ENCODE measurements at regions not wholly inside any gene's neighbourhood (a gene's known extent, or its start where the extent isn't known, plus 50 kb on each side); places are given as distances from the start of the nearest gene placed in this dataset.

DNA sequence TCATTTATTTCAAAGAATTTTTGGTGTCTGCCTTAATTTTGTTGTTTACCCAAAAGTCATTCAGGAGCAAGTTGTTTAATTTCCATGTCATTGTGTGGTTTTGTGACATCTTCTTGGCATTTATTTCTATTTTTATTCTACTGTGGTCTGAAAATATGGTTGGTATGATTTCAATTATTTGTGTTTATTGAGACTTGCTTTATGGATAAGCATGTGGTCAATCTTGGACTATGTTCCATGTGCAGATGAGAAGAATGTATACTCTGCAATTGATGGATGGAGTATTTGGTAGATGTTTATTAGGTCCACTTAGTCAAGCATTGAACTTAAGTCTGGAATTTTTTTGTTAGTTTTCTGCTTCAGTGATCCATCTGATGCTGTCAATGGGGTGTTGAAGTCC is 383.0 kb downstream of the PMP22 start:
- peaks cover 5% of the 10 kb centered on the region for H3K9me3 ChIP-seq (ENCODE audit: low read depth, low read length)

DNA sequence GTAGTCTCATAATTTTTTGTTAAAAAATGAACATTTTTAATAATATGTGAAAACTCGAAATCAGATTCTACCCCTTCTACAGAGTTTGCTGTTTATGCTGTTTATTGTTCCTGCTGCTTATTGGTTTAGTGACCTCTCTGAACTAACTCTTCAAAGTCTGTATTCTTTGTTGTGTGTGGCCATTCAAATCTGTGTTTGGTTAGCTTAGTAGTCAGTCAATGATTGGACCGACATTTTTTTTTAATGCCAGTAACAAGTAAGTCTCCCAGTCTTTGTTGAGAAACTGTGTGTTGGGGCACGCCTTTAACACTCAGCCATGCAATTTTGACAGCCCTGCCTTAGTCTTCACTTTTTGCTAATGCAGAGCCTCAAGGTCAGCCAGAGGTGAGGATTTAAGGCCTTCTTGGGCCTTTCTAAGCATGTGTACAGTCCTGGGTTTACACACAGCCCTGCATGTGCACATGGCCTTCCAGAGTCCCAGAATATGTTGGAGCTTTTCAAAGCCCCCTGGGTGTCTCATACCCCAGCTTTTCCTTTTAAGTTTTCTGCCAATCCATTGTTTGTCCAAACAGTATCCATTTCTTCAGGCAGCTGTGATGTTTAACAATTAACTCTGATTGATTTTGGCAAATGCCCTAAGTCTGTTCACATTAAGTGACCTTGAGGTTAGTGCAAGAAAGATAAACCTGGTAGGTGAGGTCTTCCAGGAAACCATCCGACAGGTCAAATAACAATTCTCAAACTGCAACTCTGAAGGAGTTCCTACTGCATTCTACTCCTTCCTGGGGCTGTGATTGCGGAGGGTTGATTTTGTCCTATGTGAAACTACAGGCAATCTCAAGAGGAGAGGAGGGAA is 389.3 kb downstream of the PMP22 start:
- Histone ChIP-seq H3K4me3 (ENCODE audit: low read length) (no peak overlapping the region), H3K4me1 (ENCODE audit: insufficient read depth, low read length) (no peaks in the 10 kb centered on the region), H3K27me3 (ENCODE audit: insufficient read depth, low read length) (no peaks in the 10 kb centered on the region), H3K9me3 (ENCODE audit: low read depth, low read length) (no peaks in the 10 kb centered on the region)

More for the DNA sequence above, 383.0 kb downstream of the PMP22 start:
- Histone ChIP-seq H3K27me3 (ENCODE audit: insufficient read depth, low read length) (no peaks in the 10 kb centered on the region), H3K4me3 (ENCODE audit: low read length) (no peak overlapping the region), H3K4me1 (ENCODE audit: insufficient read depth, low read length) (no peaks in the 10 kb centered on the region)

DNA sequence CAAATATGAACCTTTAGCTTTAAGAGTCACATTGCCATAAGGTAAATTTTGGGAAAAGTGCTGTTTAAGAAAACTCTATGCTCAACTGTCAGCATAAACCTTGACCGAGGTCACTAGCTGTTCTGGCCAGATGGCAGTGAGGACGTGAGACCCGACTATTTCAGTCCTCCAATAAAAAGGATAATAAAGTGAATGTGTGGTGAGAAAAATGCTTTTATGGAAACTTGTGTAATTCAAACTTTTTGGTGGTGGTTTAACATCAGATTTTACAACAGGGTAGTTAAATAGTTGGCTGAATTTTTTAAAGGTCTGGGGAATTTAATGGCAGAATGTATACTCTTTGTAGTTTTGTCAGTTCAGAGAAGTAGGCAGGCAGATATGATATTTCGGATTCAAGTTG is 391.1 kb downstream of the PMP22 start:
- H3K9me3 ChIP-seq (ENCODE audit: low read depth, low read length): no peaks in the 10 kb centered on the region
- H3K4me3 ChIP-seq (ENCODE audit: low read length): no peak overlapping the region
- H3K4me1 ChIP-seq (ENCODE audit: insufficient read depth, low read length): no peaks in the 10 kb centered on the region
- no peaks in the 10 kb centered on the region for H3K27me3 ChIP-seq (ENCODE audit: insufficient read depth, low read length)

DNA sequence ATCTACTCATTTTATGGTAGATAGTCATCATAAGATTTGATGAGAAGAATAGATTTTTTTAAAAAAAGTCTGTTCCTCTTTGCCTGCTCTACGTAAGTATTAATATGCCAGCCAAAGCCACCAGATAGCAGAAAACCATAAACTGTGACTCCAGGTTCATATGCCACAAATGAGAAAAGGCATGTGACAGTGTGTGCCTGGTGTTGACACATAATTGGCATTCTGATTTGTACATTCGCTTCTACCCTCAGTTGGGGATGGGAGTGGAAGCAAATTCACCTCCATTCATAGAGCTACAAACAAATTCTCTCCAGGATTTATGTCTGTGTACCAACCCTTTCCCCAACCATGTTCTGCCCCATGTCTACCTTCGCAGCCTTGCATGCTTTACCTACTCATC is 391.6 kb downstream of the PMP22 start:
- Histone ChIP-seq H3K27me3 (ENCODE audit: insufficient read depth, low read length) (no peaks in the 10 kb centered on the region), H3K4me1 (ENCODE audit: insufficient read depth, low read length) (no peaks in the 10 kb centered on the region), H3K4me3 (ENCODE audit: low read length) (no peak overlapping the region), H3K9me3 (ENCODE audit: low read depth, low read length) (no peaks in the 10 kb centered on the region)

DNA sequence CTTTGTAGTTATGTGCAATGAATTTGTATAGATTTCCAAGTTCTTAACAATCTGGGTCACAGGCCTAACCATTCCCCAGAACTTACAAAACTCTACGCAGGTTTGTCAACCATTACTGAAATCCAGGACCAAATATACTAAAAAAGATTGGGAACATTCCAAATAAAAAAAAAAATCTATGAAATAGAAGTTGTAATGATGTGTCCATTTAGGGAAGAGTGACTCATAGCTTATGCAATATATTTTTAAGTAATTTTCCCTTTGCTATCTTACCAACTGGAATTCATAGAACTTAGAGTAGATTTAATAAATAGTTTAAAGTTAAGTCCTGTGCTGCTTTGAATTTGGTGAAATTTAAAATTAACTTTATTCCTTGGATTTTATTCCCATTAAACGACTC is 393.2 kb downstream of the PMP22 start:
- Histone ChIP-seq H3K4me3 (ENCODE audit: low read length) (no peak overlapping the region), H3K9me3 (ENCODE audit: low read depth, low read length) (no peaks in the 10 kb centered on the region), H3K27me3 (ENCODE audit: insufficient read depth, low read length) (no peaks in the 10 kb centered on the region), H3K4me1 (ENCODE audit: insufficient read depth, low read length) (no peaks in the 10 kb centered on the region)

DNA sequence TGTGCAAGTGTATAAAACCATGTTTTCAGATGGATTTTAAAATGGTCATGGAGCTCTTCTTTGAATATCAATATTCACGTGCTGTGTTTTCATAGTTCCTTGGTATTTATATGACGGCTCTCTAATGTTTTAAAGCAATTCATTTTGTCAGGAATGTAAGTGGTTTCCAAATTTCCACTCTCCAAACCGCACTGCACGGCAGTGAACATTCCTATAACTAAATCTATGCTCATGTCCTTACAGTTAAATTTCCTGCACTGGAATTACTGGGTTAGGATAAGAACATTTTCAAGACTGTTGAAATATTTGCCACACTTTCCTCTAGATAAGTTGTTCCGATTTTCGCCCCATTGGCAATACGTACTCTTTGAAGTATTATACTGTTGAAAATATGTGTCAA is 398.9 kb downstream of the PMP22 start:
- no peaks in the 10 kb centered on the region for H3K9me3 ChIP-seq (ENCODE audit: low read depth, low read length)
- H3K4me1 ChIP-seq (ENCODE audit: insufficient read depth, low read length): no peaks in the 10 kb centered on the region
- no peaks in the 10 kb centered on the region for H3K27me3 ChIP-seq (ENCODE audit: insufficient read depth, low read length)
- no peak overlapping the region for H3K4me3 ChIP-seq (ENCODE audit: low read length)

DNA sequence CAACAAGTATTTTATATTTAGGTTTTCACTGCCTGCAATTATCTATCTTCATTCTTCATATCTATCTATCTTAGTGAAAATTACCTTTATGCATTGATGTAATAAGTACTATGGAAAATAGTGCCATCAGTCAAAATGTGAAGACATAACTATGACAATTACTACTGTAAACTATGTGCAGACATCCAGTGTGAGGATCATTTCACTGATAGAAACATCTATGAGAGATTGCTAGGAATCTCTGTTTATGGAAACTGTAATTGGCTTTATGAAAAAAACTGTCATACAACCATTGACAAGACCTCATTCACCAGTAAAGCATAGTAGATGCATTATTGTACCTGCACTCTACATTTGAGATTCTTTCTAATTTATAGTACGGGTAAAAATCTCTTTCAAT is 401.0 kb downstream of the PMP22 start:
- no peaks in the 10 kb centered on the region for H3K9me3 ChIP-seq (ENCODE audit: low read depth, low read length)
- no peak overlapping the region for H3K4me3 ChIP-seq (ENCODE audit: low read length)
- H3K27me3 ChIP-seq (ENCODE audit: insufficient read depth, low read length): no peaks in the 10 kb centered on the region
- no peaks in the 10 kb centered on the region for H3K4me1 ChIP-seq (ENCODE audit: insufficient read depth, low read length)

DNA sequence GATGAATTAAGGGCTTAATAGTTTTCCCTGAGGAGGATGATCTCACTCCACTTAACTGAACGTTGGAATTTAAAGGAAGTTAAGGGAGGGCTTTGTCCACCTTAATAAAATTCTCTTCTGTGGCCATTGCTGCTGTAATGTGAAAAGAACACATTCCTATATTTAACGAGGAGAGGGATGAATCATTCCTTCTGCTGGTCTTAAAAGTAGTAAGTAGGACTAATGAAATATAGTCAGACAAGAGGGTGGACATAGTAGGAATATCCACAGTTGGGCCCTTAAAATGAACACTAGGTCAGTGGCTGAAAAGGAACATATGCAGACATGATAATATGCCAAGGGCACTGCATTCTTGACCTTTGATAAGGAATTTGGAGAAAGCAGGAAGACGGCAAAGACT is 405.6 kb downstream of the PMP22 start:
- Histone ChIP-seq H3K27me3 (ENCODE audit: insufficient read depth, low read length) (no peaks in the 10 kb centered on the region), H3K4me3 (ENCODE audit: low read length) (no peak overlapping the region), H3K4me1 (ENCODE audit: insufficient read depth, low read length) (no peaks in the 10 kb centered on the region), H3K9me3 (ENCODE audit: low read depth, low read length) (no peaks in the 10 kb centered on the region)

DNA sequence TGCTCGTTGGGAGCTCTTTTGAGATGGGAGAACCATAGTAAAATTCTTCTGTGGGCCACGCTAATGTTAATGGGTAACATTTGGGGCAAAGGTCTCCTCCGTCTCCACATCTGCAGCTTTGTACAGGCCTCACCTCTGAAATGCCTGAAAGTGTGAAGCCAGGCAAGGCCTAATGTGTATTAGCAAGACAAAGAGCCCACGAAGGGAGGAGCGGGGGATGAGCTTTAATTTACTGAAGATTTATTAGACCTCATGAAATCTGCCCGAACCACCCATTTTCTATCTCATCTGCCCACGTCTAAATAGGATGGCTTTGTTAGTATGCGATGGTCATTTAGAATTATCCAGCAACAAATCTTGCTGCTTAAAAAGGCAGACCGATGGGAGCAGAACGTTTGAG is 408.9 kb downstream of the PMP22 start:
- H3K27me3 ChIP-seq (ENCODE audit: insufficient read depth, low read length): no peaks in the 10 kb centered on the region
- H3K4me3 ChIP-seq (ENCODE audit: low read length): no peak overlapping the region
- no peaks in the 10 kb centered on the region for H3K4me1 ChIP-seq (ENCODE audit: insufficient read depth, low read length)
- H3K9me3 ChIP-seq (ENCODE audit: low read depth, low read length): no peaks in the 10 kb centered on the region

DNA sequence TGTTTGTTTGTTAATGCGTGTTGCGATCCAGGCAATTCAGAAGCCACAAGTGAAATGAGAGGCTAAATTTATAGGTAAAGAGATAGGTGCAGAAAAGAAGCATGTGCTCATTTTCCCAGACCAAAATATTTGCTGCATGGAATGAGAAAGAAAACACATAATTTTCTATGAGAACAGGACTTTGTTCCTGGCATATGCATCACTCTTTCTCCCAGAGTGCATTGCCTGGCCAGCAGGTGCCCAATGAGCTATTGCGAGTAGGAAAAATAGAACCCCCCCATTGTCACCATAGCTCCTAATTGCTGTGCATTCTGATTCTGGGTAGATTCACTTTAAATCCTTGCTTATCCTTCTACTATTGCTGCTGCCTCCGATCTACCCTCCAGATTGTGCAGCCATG is 410.4 kb downstream of the PMP22 start:
- Histone ChIP-seq H3K9me3 (ENCODE audit: low read depth, low read length) (no peaks in the 10 kb centered on the region), H3K4me1 (ENCODE audit: insufficient read depth, low read length) (no peaks in the 10 kb centered on the region), H3K27me3 (ENCODE audit: insufficient read depth, low read length) (no peaks in the 10 kb centered on the region), H3K4me3 (ENCODE audit: low read length) (no peak overlapping the region)

DNA sequence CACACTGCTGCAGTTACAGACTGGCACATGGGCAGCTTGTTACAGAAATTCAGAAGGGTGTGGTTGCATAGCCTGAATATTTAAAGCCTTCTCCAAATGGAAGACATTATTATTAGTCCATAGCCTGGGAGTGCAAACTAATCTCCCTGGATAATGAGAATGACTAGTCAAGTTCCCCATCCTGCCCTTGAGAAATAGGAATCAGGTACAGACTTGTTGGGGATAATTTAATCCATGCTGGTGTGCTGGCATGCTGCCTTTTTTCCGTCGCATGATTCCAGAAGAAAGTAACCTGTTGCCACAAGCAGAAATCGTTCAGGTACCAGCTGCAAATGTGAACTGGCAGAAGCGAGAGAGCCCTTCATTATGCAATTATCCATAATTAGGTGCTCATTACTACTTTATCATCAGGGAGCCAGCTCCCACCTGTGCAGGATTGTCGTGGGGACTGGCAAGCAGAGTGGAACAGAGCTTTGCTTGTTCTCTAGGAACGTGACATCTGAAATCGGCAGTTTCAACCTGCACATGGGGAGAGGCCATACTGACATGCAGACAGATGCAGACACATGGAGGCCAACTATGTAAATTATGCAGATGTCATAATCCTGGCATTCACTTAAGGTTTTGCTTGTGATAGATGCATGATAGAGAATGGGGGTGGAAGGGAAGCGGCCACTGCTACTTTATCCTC is 419.4 kb downstream of the PMP22 start:
- Histone ChIP-seq H3K27me3 (ENCODE audit: insufficient read depth, low read length) (no peaks in the 10 kb centered on the region), H3K4me1 (ENCODE audit: insufficient read depth, low read length) (no peaks in the 10 kb centered on the region), H3K4me3 (ENCODE audit: low read length) (no peak overlapping the region), H3K9me3 (ENCODE audit: low read depth, low read length) (no peaks in the 10 kb centered on the region)

DNA sequence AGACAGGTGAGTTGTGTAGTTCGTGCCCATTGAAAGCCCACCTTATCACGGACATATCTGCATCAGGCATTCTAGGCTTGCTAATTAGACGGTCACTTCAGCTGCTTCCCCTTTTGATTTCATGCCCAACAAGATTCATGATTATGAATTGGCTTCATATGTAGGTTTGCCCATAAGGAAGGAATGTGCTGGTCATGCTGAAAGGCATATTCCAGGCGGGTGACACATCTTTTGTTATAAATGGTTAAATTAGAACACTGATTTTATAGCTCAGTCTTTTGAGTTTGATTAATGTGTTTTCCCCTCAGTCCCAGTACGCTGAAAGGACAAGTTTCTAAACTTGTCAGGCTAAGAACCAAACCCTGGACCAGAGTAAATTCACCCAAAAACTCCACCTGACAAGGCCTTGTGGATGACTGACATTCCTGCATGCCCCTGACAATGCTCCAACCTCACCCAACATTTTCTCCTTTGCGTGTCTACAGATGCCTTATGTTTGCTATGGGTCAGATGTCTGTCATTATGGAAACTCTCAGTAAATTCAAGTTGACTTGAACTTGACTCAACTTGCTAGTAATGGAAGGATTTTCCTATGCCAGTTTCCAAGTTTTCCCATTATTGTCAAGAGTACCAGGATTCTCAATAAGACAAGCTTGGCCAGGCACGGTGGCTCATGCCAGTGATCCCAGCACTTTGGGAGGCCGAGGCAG is 421.9 kb downstream of the PMP22 start:
- H3K4me1 ChIP-seq (ENCODE audit: insufficient read depth, low read length): no peaks in the 10 kb centered on the region
- H3K4me3 ChIP-seq (ENCODE audit: low read length): no peak overlapping the region
- H3K9me3 ChIP-seq (ENCODE audit: low read depth, low read length): no peaks in the 10 kb centered on the region
- no peaks in the 10 kb centered on the region for H3K27me3 ChIP-seq (ENCODE audit: insufficient read depth, low read length)

DNA sequence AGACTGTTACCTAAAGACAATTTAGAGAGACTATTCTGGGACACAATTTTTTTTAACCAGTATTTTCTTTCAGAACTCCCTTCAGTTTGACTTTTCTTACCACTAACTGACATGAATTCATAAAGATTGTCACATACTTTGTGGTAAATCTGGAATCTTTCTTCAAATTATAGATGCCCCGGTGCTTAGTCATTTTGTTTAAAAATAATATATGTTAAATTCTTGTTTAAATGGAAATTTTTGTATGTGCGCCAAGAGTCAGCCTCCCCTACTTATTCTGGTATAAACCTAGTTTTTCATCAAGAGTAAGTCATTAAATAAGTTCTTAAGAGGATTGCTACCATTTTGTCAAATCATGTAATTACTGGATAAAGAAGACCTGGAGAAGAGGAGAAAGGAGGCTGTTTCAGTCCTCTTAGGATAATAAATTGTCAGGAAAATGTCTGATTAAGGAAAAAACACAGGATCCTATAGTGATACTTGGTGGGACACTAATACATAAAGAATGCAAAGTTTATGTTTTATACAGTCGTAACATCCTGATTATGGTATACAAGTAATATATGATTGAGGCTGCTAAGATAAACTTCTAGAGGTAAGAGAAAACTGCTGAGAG is 424.4 kb downstream of the PMP22 start:
- H3K4me1 ChIP-seq (ENCODE audit: insufficient read depth, low read length): no peaks in the 10 kb centered on the region
- no peak overlapping the region for H3K4me3 ChIP-seq (ENCODE audit: low read length)
- no peaks in the 10 kb centered on the region for H3K27me3 ChIP-seq (ENCODE audit: insufficient read depth, low read length)

DNA sequence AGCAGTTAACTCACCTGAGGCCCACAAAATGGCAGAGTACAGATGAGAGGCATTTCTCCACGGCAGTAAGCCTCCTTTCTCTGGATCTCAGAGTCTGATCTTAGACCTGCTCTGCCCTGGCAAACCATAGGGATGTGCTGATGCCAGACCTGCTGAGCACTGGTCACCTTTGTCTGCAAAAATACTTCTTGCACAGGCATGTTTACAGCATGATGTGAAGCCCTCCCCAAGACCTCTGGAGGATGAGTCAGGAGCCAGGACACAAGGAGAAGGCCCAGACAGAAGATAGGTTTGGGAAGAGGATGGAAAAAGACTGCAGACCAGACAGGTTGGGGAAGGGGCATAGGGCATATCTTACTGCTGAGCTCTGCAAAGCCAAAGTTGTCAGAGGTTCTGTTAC is 426.6 kb downstream of the PMP22 start:
- Histone ChIP-seq H3K4me1 (ENCODE audit: insufficient read depth, low read length) (no peaks in the 10 kb centered on the region), H3K4me3 (ENCODE audit: low read length) (no peak overlapping the region), H3K9me3 (ENCODE audit: low read depth, low read length) (no peaks in the 10 kb centered on the region), H3K27me3 (ENCODE audit: insufficient read depth, low read length) (no peaks in the 10 kb centered on the region)

More for the DNA sequence above, 424.4 kb downstream of the PMP22 start:
- H3K9me3 ChIP-seq (ENCODE audit: low read depth, low read length): no peaks in the 10 kb centered on the region

DNA sequence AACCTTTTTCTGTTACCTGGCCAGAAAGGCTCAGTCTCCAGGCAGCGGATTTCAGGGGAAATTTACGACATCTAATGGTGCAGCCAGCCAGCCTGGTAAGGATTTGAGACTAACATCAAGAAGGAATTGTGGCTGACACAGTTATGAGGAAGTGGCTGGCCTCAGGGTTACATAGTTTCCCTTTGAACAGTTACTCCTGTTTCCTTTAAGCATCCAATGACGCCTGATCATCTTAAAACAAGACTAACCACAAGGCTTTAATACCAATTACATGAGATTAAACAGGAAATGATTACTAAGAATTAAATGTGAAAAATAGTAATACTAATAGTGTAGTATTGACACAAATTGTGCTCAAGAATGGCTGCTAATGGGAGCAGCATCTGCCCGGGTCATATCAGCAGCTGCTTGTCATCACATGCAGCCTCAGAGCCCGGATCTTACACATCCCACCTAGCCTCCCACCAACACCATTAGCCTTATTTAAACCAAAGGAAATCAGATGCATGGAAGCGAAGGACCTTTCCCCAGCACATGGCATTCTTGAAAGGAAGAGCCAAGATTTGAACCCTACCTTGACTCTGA is 431.8 kb downstream of the PMP22 start:
- no peaks in the 10 kb centered on the region for H3K27me3 ChIP-seq (ENCODE audit: insufficient read depth, low read length)
- no peaks in the 10 kb centered on the region for H3K4me1 ChIP-seq (ENCODE audit: insufficient read depth, low read length)
- no peaks in the 10 kb centered on the region for H3K9me3 ChIP-seq (ENCODE audit: low read depth, low read length)
- no peak overlapping the region for H3K4me3 ChIP-seq (ENCODE audit: low read length)

All from mononuclear cell (primary cell).